Endodermal cell (in vitro differentiated cells): ENCODE measurements at regions not wholly inside any gene's neighbourhood (a gene's known extent, or its start where the extent isn't known, plus 50 kb on each side); places are given as distances from the start of the nearest gene placed in this dataset.

Experiments used
- DNase-seq: peaks from one replicate; pipeline ENCODE4 v3.0.0-alpha.2; 2017
- H3K27ac ChIP-seq: 2 replicates; pipeline ENCODE4 v1.5.1; 2013; ENCODE audit warnings: mild to moderate bottlenecking, low read depth, low read length, moderate library complexity
- H3K27me3 ChIP-seq: 2 replicates; pipeline ENCODE4 v1.6.1; 2013; ENCODE audit warnings: mild to moderate bottlenecking, low read length, moderate library complexity; ENCODE audit not compliant: insufficient read depth, control insufficient read depth, poor library complexity, severe bottlenecking
- H3K36me3 ChIP-seq: 2 replicates; pipeline ENCODE4 v1.7.0; 2013; ENCODE audit warnings: mild to moderate bottlenecking, low read length, moderate library complexity; ENCODE audit not compliant: control insufficient read depth, insufficient read depth
- H3K4me1 ChIP-seq: one replicate; pipeline ENCODE4 v1.7.0; 2013; ENCODE audit warnings: low read length; ENCODE audit not compliant: control insufficient read depth, insufficient read depth
- H3K4me3 ChIP-seq: 2 replicates; pipeline ENCODE4 v1.5.1; 2013; ENCODE audit warnings: mild to moderate bottlenecking, low read length, moderate library complexity
- H3K9ac ChIP-seq: 2 replicates; pipeline ENCODE4 v1.6.1; 2013; ENCODE audit warnings: mild to moderate bottlenecking, low read length, moderate library complexity; ENCODE audit not compliant: poor library complexity, severe bottlenecking; ENCODE audit errors: extremely low read depth
- H3K9me3 ChIP-seq: 2 replicates; pipeline ENCODE4 v1.6.1; 2013; ENCODE audit warnings: mild to moderate bottlenecking, low read length, moderate library complexity; ENCODE audit not compliant: control insufficient read depth
- H3K27ac Mint-ChIP-seq: 2 replicates; pipeline ENCODE4 v1.8.0; 2020; ENCODE audit warnings: mixed read lengths
- H3K27me3 Mint-ChIP-seq: 2 replicates; pipeline ENCODE4 v1.8.0; 2021; ENCODE audit warnings: mild to moderate bottlenecking, mixed read lengths; ENCODE audit not compliant: insufficient read depth
- H3K36me3 Mint-ChIP-seq: 2 replicates; pipeline ENCODE4 v1.8.0; 2020; ENCODE audit warnings: low read depth, mixed read lengths
- H3K4me1 Mint-ChIP-seq: 2 replicates; pipeline ENCODE4 v1.8.0; 2020; ENCODE audit warnings: mixed read lengths
- H3K4me3 Mint-ChIP-seq: 2 replicates; pipeline ENCODE4 v1.8.0; 2020; ENCODE audit warnings: mild to moderate bottlenecking, moderate library complexity, mixed read lengths
- H3K9me3 Mint-ChIP-seq: 2 replicates; pipeline ENCODE4 v1.8.0; 2020; ENCODE audit warnings: mild to moderate bottlenecking, mixed read lengths
- WGBS, 2 experiments: methylation state at CpG; one replicate each; pipeline versions ENCODE4 v1.1.5 to v1.1.7; 2013; ENCODE audit warnings: missing lambda C conversion rate in 2 of 2, mixed read lengths in 1 of 2; ENCODE audit not compliant: insufficient coverage in 1 of 2, insufficient read length in 1 of 2; 5-methylcytosine and 5-hydroxymethylcytosine counted together
- TF ChIP-seq, protein P1 (sequence below): fragments of 200-600 bp; sonication (generic); conservative IDR thresholded peaks from 2 replicates; pipeline ENCODE4 v1.5.0; 2021; ENCODE audit warnings: antibody characterized with exemption, mild to moderate bottlenecking

- Mint-ChIP-seq H3K27ac (no peak overlapping the region), H3K27me3 (no peaks in the 10 kb centered on the region), H3K9me3 (no peaks in the 10 kb centered on the region), H3K4me1 (no peaks in the 10 kb centered on the region), H3K4me3 (no peak overlapping the region), H3K36me3 (no peaks in the 10 kb centered on the region)
- no peak for DNase-seq
- WGBS, 2 experiments, result 93 to 98% methylated on average over 2 to 4 of the region's 4 CpGs
- TF ChIP-seq, protein P1, sequence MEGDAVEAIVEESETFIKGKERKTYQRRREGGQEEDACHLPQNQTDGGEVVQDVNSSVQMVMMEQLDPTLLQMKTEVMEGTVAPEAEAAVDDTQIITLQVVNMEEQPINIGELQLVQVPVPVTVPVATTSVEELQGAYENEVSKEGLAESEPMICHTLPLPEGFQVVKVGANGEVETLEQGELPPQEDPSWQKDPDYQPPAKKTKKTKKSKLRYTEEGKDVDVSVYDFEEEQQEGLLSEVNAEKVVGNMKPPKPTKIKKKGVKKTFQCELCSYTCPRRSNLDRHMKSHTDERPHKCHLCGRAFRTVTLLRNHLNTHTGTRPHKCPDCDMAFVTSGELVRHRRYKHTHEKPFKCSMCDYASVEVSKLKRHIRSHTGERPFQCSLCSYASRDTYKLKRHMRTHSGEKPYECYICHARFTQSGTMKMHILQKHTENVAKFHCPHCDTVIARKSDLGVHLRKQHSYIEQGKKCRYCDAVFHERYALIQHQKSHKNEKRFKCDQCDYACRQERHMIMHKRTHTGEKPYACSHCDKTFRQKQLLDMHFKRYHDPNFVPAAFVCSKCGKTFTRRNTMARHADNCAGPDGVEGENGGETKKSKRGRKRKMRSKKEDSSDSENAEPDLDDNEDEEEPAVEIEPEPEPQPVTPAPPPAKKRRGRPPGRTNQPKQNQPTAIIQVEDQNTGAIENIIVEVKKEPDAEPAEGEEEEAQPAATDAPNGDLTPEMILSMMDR, result no peak
- Histone ChIP-seq H3K4me3 (no peak overlapping the region), H3K4me1 (no peaks in the 10 kb centered on the region), H3K36me3 (no peaks in the 10 kb centered on the region), H3K27ac (no peak overlapping the region), H3K9me3 (no peaks in the 10 kb centered on the region), H3K27me3 (no peaks in the 10 kb centered on the region), H3K9ac (no peak overlapping the region)
Observed at GRCh38 chr6:164000276-164000675, 585.8 kb downstream of the QKI start.

DNA sequence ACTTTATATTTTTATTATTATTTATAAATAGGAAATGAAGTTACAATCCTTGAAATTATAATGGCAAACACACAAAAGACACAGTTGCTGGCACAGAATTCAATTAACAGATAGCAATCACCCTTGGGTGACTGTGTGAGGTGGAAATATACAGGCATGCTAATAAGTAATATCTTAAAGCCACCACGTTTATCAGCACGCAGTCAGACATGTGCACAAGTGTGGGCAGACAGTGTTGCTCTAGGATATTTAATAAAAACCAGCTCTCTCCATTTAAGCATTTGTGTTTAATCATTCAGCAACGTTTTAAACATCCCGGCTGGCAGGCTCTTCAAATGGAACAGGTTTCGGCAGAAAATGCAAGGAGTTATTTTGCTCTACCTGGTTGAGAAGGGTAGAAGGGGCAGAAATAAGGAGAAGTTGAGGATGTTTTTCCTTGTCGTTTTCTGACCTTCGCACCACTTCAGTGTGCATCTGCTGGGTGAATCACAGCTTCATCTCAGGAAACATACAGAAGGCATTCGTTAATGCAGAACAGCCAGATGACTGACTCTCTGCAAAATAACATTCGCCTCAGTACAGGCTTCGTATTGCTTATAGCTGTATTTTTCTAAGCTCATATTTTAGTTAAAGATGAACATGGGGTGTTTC is 585.1 kb downstream of the QKI start:
- no peaks in the 10 kb centered on the region for H3K36me3 Mint-ChIP-seq
- TF ChIP-seq, protein P1, result no peak
- no peaks in the 10 kb centered on the region for H3K27me3 Mint-ChIP-seq
- Histone ChIP-seq H3K27ac (no peak overlapping the region), H3K27me3 (no peaks in the 10 kb centered on the region), H3K36me3 (no peaks in the 10 kb centered on the region), H3K4me1 (no peaks in the 10 kb centered on the region), H3K9me3 (no peaks in the 10 kb centered on the region), H3K4me3 (no peak overlapping the region), H3K9ac (no peak overlapping the region)
- no peak overlapping the region for H3K27ac Mint-ChIP-seq
- H3K4me3 Mint-ChIP-seq, result no peak overlapping the region
- no peaks in the 10 kb centered on the region for H3K9me3 Mint-ChIP-seq
- no peaks in the 10 kb centered on the region for H3K4me1 Mint-ChIP-seq
- WGBS, 2 experiments, result 80 to 93% methylated on average over 5 to 10 of the region's 10 CpGs
- DNase-seq, result no peak

DNA sequence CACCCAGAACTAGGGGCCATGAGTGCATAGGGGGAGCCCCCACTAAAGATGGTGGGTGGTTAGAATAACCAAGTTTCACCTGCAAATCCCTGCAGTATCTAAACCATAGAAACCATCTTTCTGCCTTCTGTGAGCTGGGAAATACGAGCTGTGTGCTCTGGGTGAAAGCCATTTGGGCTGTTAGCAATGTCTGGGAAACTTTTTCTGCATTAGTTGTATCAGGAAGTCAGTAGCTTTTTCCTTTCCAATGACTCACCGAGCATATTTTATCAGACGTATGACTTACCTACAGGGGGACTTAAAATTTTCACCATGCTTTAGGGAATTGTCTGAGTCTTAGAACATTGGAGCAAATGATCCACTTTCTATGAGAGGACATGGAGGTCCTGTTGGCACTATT is 584.0 kb downstream of the QKI start:
- no peak overlapping the region for H3K4me3 ChIP-seq
- no peak for DNase-seq
- 90 to 93% methylated on average over 3 of the region's 3 CpGs for WGBS, 2 experiments
- Mint-ChIP-seq H3K27ac (no peak overlapping the region), H3K36me3 (no peaks in the 10 kb centered on the region), H3K9me3 (no peaks in the 10 kb centered on the region), H3K27me3 (no peaks in the 10 kb centered on the region), H3K4me3 (no peak overlapping the region), H3K4me1 (no peaks in the 10 kb centered on the region)
- H3K36me3 ChIP-seq, result no peaks in the 10 kb centered on the region
- H3K27me3 ChIP-seq, result no peaks in the 10 kb centered on the region
- H3K9me3 ChIP-seq, result no peaks in the 10 kb centered on the region
- TF ChIP-seq, protein P1, result no peak
- H3K9ac ChIP-seq, result no peak overlapping the region
- H3K4me1 ChIP-seq, result no peaks in the 10 kb centered on the region
- H3K27ac ChIP-seq, result no peak overlapping the region
